ENCODE measurements at regions not wholly inside any gene's neighbourhood (a gene's known extent, or its start where the extent isn't known, plus 50 kb on each side); places are given as distances from the start of the nearest gene placed in this dataset.

- Histone ChIP-seq H3K4me2 (replicated peaks; ENCODE audit: low read depth, low read length, poor library complexity, severe bottlenecking) (no peak overlapping the region), H3K79me2 (ENCODE audit: control insufficient read depth, insufficient read depth, low read length) (no peaks in the 10 kb centered on the region), H3K9ac (ENCODE audit: low read length) (no peak overlapping the region), H3K27ac (ENCODE audit: low read length in 2 of 2) (no peak overlapping the region), H3K27me3 (replicated peaks in 1 of 4; ENCODE audit: control extremely low read depth in 1 of 4, control insufficient read depth in 3 of 4, insufficient read depth in 4 of 4, low read length in 3 of 4) (no peaks in the 10 kb centered on the region), H3K4me1 (ENCODE audit: control insufficient read depth in 2 of 2, insufficient read depth in 2 of 2, low read length in 2 of 2) (no peaks in the 10 kb centered on the region), H2AFZ (ENCODE audit: insufficient read depth, low read depth, low read length, poor library complexity, severe bottlenecking) (no peak overlapping the region), H4K20me1 (ENCODE audit: control insufficient read depth, insufficient read depth, low read length, poor library complexity, severe bottlenecking) (no peaks in the 10 kb centered on the region), H3K9me3 (ENCODE audit: control extremely low read depth in 1 of 3, control insufficient read depth in 2 of 3, insufficient read depth in 1 of 3, low read length in 2 of 3) (no peaks in the 10 kb centered on the region), H3K4me3 (ENCODE audit: control extremely low read depth in 1 of 5, extremely low read depth in 1 of 5, insufficient read depth in 1 of 5, low read depth in 2 of 5, low read length in 4 of 5) (no peak overlapping the region), H3K36me3 (replicated peaks in 1 of 2; ENCODE audit: control extremely low read depth in 1 of 2, control insufficient read depth in 1 of 2, extremely low read depth in 1 of 2, insufficient read depth in 2 of 2, low read length in 1 of 2) (no peaks in the 10 kb centered on the region)
- no peak for DNase-seq
- 70% methylated on average over 3 of the region's 3 CpGs for WGBS (ENCODE audit: insufficient coverage)
- Mint-ChIP-seq H3K4me3 (no peak overlapping the region), H3K4me1 (no peaks in the 10 kb centered on the region), H3K27me3 (peaks cover 10% of the 10 kb centered on the region), H3K9me3 (ENCODE audit: insufficient read depth) (no peaks in the 10 kb centered on the region), H3K27ac (no peak overlapping the region)
- no peak for ATAC-seq (ENCODE audit: low read depth)
- ChIA-PET POLR2A (no interaction called here), CTCF (no interaction called here)
- TF ChIP-seq, protein P1, sequence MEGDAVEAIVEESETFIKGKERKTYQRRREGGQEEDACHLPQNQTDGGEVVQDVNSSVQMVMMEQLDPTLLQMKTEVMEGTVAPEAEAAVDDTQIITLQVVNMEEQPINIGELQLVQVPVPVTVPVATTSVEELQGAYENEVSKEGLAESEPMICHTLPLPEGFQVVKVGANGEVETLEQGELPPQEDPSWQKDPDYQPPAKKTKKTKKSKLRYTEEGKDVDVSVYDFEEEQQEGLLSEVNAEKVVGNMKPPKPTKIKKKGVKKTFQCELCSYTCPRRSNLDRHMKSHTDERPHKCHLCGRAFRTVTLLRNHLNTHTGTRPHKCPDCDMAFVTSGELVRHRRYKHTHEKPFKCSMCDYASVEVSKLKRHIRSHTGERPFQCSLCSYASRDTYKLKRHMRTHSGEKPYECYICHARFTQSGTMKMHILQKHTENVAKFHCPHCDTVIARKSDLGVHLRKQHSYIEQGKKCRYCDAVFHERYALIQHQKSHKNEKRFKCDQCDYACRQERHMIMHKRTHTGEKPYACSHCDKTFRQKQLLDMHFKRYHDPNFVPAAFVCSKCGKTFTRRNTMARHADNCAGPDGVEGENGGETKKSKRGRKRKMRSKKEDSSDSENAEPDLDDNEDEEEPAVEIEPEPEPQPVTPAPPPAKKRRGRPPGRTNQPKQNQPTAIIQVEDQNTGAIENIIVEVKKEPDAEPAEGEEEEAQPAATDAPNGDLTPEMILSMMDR (IDR thresholded peaks at IDR 0.05) = no peak
- TF ChIP-seq EZH2 (IDR thresholded peaks at IDR 0.05; ENCODE audit: borderline replicate concordance, insufficient read depth, low read depth, low read length, poor library complexity, severe bottlenecking) = no peak
- intact Hi-C loops (cut with micrococcal nuclease) = no loop called here
Observed at GRCh38 chr9:75612754-75613153, 277.7 kb upstream of the PCSK5 start.

DNA sequence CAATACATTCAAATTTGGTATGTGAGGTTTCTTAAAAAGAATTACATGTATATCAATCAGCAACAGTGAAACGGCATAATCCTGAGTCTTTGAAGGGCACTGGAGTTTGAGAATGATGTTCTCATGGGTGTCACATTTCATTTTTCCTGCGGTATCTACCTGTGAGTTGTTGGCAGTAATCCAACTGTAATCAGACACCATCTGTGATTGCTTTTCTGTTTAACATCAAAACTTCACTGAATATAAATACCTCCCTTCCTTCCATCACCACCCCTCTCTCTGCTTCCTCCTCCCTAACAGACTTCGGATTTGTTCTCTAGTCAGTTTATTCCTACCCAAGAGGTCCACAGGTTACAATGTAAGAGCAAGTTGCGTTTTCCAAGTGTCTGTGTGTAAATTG is 275.2 kb upstream of the PCSK5 start:
- H3K9me3 Mint-ChIP-seq (ENCODE audit: insufficient read depth) = no peaks in the 10 kb centered on the region
- ATAC-seq (ENCODE audit: low read depth) (no peak), DNase-seq (no peak)
- no peak overlapping the region for H3K9ac ChIP-seq (ENCODE audit: low read length)
- no peak overlapping the region for H3K4me2 ChIP-seq (replicated peaks; ENCODE audit: low read depth, low read length, poor library complexity, severe bottlenecking)
- no peaks in the 10 kb centered on the region for H3K27me3 ChIP-seq (replicated peaks in 1 of 4; ENCODE audit: control extremely low read depth in 1 of 4, control insufficient read depth in 3 of 4, insufficient read depth in 4 of 4, low read length in 3 of 4)
- intact Hi-C loops (cut with micrococcal nuclease) = no loop called here
- peaks cover 0 to 2% (median 0%) of the 10 kb centered on the region in 3 donors for H3K9me3 ChIP-seq (ENCODE audit: control extremely low read depth in 1 of 3, control insufficient read depth in 2 of 3, insufficient read depth in 1 of 3, low read length in 2 of 3)
- H3K4me1 Mint-ChIP-seq = no peaks in the 10 kb centered on the region
- H3K27ac Mint-ChIP-seq = no peak overlapping the region
- no peak overlapping the region for H3K27ac ChIP-seq (ENCODE audit: low read length in 2 of 2)
- no peak overlapping the region for H2AFZ ChIP-seq (ENCODE audit: insufficient read depth, low read depth, low read length, poor library complexity, severe bottlenecking)
- no CpG with 5 or more reads among the region's 4 CpGs for WGBS (ENCODE audit: insufficient coverage)
- no peaks in the 10 kb centered on the region for H4K20me1 ChIP-seq (ENCODE audit: control insufficient read depth, insufficient read depth, low read length, poor library complexity, severe bottlenecking)
- CTCF ChIA-PET = no interaction called here
- H3K4me3 Mint-ChIP-seq = no peak overlapping the region
- H3K4me1 ChIP-seq (ENCODE audit: control insufficient read depth in 2 of 2, insufficient read depth in 2 of 2, low read length in 2 of 2) = no peaks in the 10 kb centered on the region
- H3K27me3 Mint-ChIP-seq = peaks cover 10% of the 10 kb centered on the region
- TF ChIP-seq, protein P1 (IDR thresholded peaks at IDR 0.05) = no peak
- no peak for TF ChIP-seq EZH2 (IDR thresholded peaks at IDR 0.05; ENCODE audit: borderline replicate concordance, insufficient read depth, low read depth, low read length, poor library complexity, severe bottlenecking)
- no peak overlapping the region for H3K4me3 ChIP-seq (ENCODE audit: control extremely low read depth in 1 of 5, extremely low read depth in 1 of 5, insufficient read depth in 1 of 5, low read depth in 2 of 5, low read length in 4 of 5)
- no peaks in the 10 kb centered on the region for H3K79me2 ChIP-seq (ENCODE audit: control insufficient read depth, insufficient read depth, low read length)
- POLR2A ChIA-PET = no interaction called here
- H3K36me3 ChIP-seq (replicated peaks in 1 of 2; ENCODE audit: control extremely low read depth in 1 of 2, control insufficient read depth in 1 of 2, extremely low read depth in 1 of 2, insufficient read depth in 2 of 2, low read length in 1 of 2) = no peaks in the 10 kb centered on the region

Measured in B cell (primary cell).